GM13976 (cell line): ENCODE measurements at regions not wholly inside any gene's neighbourhood (a gene's known extent, or its start where the extent isn't known, plus 50 kb on each side); places are given as distances from the start of the nearest gene placed in this dataset.

ENCODE experiments used
- DNase-seq: peaks from one replicate; pipeline ENCODE4 v3.0.0; 2012; ENCODE audit warnings: low spot score
- in situ Hi-C: fragments of 300-500 bp; cut with MboI; formaldehyde crosslinking; loops from one replicate; pipeline ENCODE4 v1.12.0; 2022; ENCODE audit warnings: low sequenced_read_pairs, mixed read lengths, inconsistent platforms; ENCODE audit not compliant: unreplicated experiment
- TF ChIP-seq, protein P1 (sequence below): IDR thresholded peaks from 2 replicates; pipeline ENCODE4 v1.5.1; 2012; ENCODE audit warnings: borderline replicate concordance, mild to moderate bottlenecking; ENCODE audit not compliant: insufficient read depth; ENCODE audit errors: extremely low read depth, missing control alignments, control extremely low read depth

DNA sequence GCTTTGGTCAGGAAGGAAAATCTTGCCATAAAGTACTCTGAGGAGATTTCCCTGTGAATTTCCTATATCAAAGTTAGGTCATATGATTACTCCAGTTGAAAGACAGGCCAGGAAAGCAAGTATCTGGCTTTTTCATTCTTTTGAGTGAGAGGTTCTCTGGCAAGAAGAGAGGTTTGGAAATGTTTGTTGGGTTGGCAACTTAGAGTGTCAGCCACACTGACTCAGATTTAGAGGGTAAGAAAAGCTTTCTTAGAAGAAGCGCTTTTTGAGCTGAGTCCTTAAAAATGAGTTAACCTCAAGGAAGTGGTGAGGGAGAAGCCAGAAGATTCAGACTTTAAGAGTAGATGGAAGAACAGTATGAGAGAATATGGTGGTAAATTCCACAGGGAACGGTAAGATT lies 86.1 kb upstream of the BDNF start:
- TF ChIP-seq, protein P1, sequence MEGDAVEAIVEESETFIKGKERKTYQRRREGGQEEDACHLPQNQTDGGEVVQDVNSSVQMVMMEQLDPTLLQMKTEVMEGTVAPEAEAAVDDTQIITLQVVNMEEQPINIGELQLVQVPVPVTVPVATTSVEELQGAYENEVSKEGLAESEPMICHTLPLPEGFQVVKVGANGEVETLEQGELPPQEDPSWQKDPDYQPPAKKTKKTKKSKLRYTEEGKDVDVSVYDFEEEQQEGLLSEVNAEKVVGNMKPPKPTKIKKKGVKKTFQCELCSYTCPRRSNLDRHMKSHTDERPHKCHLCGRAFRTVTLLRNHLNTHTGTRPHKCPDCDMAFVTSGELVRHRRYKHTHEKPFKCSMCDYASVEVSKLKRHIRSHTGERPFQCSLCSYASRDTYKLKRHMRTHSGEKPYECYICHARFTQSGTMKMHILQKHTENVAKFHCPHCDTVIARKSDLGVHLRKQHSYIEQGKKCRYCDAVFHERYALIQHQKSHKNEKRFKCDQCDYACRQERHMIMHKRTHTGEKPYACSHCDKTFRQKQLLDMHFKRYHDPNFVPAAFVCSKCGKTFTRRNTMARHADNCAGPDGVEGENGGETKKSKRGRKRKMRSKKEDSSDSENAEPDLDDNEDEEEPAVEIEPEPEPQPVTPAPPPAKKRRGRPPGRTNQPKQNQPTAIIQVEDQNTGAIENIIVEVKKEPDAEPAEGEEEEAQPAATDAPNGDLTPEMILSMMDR = no peak
- in situ Hi-C loops = no loop called here
- DNase-seq = no peak

DNA sequence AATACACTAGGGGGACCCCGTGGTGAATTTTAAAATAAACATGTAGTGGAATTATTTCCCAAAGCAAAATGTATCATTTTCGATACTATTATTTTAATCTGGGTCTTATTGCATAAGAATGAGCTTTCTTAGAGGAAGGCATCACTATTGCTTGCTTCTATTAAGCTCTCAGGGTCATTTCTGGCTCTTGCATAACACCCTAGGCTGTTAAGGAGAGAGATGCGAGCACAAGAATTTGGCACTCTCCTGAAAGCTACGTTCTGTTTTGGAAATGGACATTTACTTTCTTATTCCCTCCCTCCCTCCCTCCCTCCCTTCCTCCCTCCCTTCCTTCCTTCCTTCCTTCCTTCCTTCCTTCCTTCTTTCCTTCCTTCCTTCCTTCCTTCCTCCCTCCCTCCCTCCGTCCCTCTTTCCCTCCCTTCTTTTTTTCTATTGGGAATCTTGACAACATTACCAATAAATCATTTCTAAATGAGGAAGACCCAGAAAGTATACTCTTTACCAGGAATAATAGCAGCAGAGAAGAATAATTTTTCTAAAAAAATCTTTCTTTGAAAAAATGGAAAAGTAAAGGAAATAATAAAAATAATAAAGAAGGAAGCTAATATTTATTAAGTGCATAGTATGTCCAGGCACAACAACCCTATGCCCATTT lies 83.6 kb upstream of the BDNF start:
- in situ Hi-C loops = no loop called here
- no peak for DNase-seq
- TF ChIP-seq, protein P1 = no peak

DNA sequence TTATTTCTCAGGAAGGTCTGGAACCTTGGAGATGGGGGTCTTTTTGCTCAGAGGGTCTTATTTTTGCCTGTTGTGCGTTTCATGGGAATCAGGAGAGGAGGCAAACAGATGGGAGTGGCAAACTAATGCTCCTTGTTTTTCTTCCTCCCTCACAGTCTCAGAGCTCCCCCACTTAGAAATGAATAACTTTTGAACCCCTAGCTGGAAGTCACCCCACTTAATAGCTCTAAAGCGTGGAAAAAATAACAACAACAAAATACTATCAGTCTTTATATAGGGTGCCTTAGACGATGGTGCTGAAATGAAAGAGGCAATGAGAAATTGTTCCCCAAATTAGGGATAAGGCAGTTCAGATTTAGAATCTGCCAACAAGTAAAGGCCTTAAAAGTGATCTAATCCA lies 76.8 kb upstream of the BDNF start:
- in situ Hi-C loops = no loop called here
- TF ChIP-seq, protein P1 = no peak
- no peak for DNase-seq

DNA sequence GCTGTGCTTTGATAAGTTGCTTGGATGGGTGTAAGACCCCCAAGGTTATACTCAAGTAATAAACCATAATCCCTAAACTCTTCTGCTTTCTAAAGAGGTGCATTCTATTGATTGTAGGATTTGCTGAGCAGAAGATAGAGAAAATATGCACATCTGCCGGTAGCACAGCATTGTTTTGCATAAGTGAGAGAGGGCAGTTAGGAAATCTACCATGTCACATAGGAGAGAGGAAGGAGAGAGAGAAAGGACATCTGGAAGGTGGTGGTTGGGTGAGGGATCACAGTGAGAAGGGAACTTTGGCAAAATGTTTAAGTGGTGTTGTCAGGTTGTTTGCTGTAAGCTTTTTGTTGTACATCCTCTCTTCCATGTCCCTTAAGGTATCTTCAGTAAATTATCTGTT lies 73.6 kb upstream of the BDNF start:
- no peak for DNase-seq
- in situ Hi-C loops = no loop called here
- TF ChIP-seq, protein P1 = no peak

DNA sequence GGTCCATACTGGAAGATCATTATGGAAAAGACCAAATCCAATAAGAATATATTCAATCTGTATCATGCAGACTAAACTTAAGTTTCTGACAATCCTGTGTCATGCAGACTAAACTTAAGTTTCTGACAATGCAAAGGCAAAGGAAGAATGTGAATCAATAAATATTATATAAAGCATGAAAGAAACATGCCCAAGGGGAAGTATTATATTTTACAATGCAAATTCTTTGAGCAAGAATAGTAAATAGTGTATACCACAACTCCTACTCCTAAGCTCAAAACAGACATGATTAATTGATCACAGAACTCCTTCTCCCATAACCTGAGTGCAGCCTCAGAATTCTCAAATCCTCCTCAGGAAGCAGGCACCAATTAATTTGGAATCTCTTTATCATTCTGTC lies 71.3 kb upstream of the BDNF start:
- no peak for DNase-seq
- in situ Hi-C loops = no loop called here
- TF ChIP-seq, protein P1 = no peak

DNA sequence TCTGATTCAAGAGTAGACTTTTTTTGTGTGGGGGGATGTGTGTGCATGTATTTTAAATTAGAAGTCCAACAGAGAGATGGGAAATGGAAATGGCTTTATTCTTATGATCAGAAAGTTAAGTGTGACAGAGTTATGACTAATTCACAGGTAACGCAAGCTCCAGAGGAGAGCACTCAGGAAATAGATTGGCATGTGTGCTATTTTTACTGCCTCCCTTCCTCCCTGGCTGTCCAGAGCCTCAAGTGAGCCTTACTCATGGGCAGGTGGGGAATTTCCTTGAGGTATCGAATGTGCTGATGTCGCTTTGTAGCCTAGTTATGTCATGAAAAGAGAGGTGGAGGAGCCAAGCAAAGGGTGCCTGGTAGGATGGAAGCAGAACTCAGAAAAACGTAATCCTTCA lies 70.3 kb upstream of the BDNF start:
- TF ChIP-seq, protein P1 = no peak
- no peak for DNase-seq
- in situ Hi-C loops = no loop called here
